ENCODE measurements at regions not wholly inside any gene's neighbourhood (a gene's known extent, or its start where the extent isn't known, plus 50 kb on each side); places are given as distances from the start of the nearest gene placed in this dataset.

DNA sequence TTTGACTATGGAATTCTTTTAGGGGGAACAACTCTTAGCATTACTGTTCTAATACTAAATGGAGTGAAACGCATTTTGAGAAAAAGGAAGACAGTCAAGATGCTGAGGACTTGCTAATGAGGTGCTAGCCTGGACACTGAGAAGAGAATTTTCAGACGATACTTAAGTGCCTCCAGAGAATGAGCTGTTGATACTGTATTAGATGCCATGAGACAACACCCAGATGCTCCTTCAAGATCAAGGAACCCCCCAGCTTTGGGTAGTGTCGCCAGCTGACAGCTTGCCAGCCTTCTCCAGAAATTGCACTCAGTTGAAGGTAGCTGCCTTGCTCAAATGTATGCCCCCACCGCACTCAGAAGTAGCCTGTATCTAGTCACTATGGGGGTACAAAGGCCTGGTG lies 52.5 kb upstream of the SLC36A4 start:
- Mint-ChIP-seq H3K4me3 (no peak overlapping the region), H3K9me3 (ENCODE audit: insufficient read depth) (peaks cover 4% of the 10 kb centered on the region), H3K4me1 (no peaks in the 10 kb centered on the region), H3K27ac (no peak overlapping the region), H3K27me3 (peaks cover 29% of the 10 kb centered on the region)
- H3K9me3 ChIP-seq (ENCODE audit: control extremely low read depth in 1 of 3, control insufficient read depth in 2 of 3, insufficient read depth in 1 of 3, low read length in 2 of 3), result no peaks in the 10 kb centered on the region
- H3K27me3 ChIP-seq (replicated peaks in 1 of 4; ENCODE audit: control extremely low read depth in 1 of 4, control insufficient read depth in 3 of 4, insufficient read depth in 4 of 4, low read length in 3 of 4), result no peaks in the 10 kb centered on the region
- TF ChIP-seq EZH2 (IDR thresholded peaks at IDR 0.05; ENCODE audit: borderline replicate concordance, insufficient read depth, low read depth, low read length, poor library complexity, severe bottlenecking) (no peak), CTCF (IDR thresholded peaks at IDR 0.05) (no peak)
- H3K79me2 ChIP-seq (ENCODE audit: control insufficient read depth, insufficient read depth, low read length), result no peaks in the 10 kb centered on the region
- POLR2A ChIA-PET, result no interaction called here
- H3K4me2 ChIP-seq (replicated peaks; ENCODE audit: low read depth, low read length, poor library complexity, severe bottlenecking), result no peak overlapping the region
- no peak overlapping the region for H2AFZ ChIP-seq (ENCODE audit: insufficient read depth, low read depth, low read length, poor library complexity, severe bottlenecking)
- H4K20me1 ChIP-seq (ENCODE audit: control insufficient read depth, insufficient read depth, low read length, poor library complexity, severe bottlenecking), result no peaks in the 10 kb centered on the region
- CTCF ChIA-PET, result no interaction called here
- no peak overlapping the region for H3K27ac ChIP-seq (ENCODE audit: low read length in 2 of 2)
- WGBS (ENCODE audit: insufficient coverage), result 94% methylated on average over 2 of the region's 4 CpGs
- H3K4me1 ChIP-seq (ENCODE audit: control insufficient read depth in 2 of 2, insufficient read depth in 2 of 2, low read length in 2 of 2), result no peaks in the 10 kb centered on the region
- no peak for DNase-seq
- H3K9ac ChIP-seq (ENCODE audit: low read length), result no peak overlapping the region
- no peak overlapping the region for H3K4me3 ChIP-seq (ENCODE audit: control extremely low read depth in 1 of 5, extremely low read depth in 1 of 5, insufficient read depth in 1 of 5, low read depth in 2 of 5, low read length in 4 of 5)
- intact Hi-C loops (cut with micrococcal nuclease), result no loop called here
- no peak for ATAC-seq (ENCODE audit: low read depth)
- no peaks in the 10 kb centered on the region for H3K36me3 ChIP-seq (replicated peaks in 1 of 2; ENCODE audit: control extremely low read depth in 1 of 2, control insufficient read depth in 1 of 2, extremely low read depth in 1 of 2, insufficient read depth in 2 of 2, low read length in 1 of 2)

- H2AFZ ChIP-seq (ENCODE audit: insufficient read depth, low read depth, low read length, poor library complexity, severe bottlenecking), result no peak overlapping the region
- H3K4me2 ChIP-seq (replicated peaks; ENCODE audit: low read depth, low read length, poor library complexity, severe bottlenecking), result no peak overlapping the region
- 80% methylated on average over 1 of the region's 1 CpG for WGBS (ENCODE audit: insufficient coverage)
- CTCF ChIA-PET, result no interaction called here
- no peak for DNase-seq
- H4K20me1 ChIP-seq (ENCODE audit: control insufficient read depth, insufficient read depth, low read length, poor library complexity, severe bottlenecking), result no peaks in the 10 kb centered on the region
- TF ChIP-seq EZH2 (IDR thresholded peaks at IDR 0.05; ENCODE audit: borderline replicate concordance, insufficient read depth, low read depth, low read length, poor library complexity, severe bottlenecking), result no peak
- no peak for TF ChIP-seq CTCF (IDR thresholded peaks at IDR 0.05)
- H3K4me3 Mint-ChIP-seq, result no peak overlapping the region
- no peaks in the 10 kb centered on the region for H3K27me3 ChIP-seq (replicated peaks in 1 of 4; ENCODE audit: control extremely low read depth in 1 of 4, control insufficient read depth in 3 of 4, insufficient read depth in 4 of 4, low read length in 3 of 4)
- H3K9ac ChIP-seq (ENCODE audit: low read length), result no peak overlapping the region
- no peaks in the 10 kb centered on the region for H3K36me3 ChIP-seq (replicated peaks in 1 of 2; ENCODE audit: control extremely low read depth in 1 of 2, control insufficient read depth in 1 of 2, extremely low read depth in 1 of 2, insufficient read depth in 2 of 2, low read length in 1 of 2)
- POLR2A ChIA-PET, result no interaction called here
- H3K27me3 Mint-ChIP-seq, result peaks cover 18% of the 10 kb centered on the region
- no peak overlapping the region for H3K4me3 ChIP-seq (ENCODE audit: control extremely low read depth in 1 of 5, extremely low read depth in 1 of 5, insufficient read depth in 1 of 5, low read depth in 2 of 5, low read length in 4 of 5)
- no peaks in the 10 kb centered on the region for H3K4me1 Mint-ChIP-seq
- ATAC-seq (ENCODE audit: low read depth), result no peak
- peaks cover 4% of the 10 kb centered on the region for H3K9me3 Mint-ChIP-seq (ENCODE audit: insufficient read depth)
- H3K27ac ChIP-seq (ENCODE audit: low read length in 2 of 2), result no peak overlapping the region
- H3K9me3 ChIP-seq (ENCODE audit: control extremely low read depth in 1 of 3, control insufficient read depth in 2 of 3, insufficient read depth in 1 of 3, low read length in 2 of 3), result no peaks in the 10 kb centered on the region
- H3K27ac Mint-ChIP-seq, result no peak overlapping the region
- H3K79me2 ChIP-seq (ENCODE audit: control insufficient read depth, insufficient read depth, low read length), result no peaks in the 10 kb centered on the region
- no peaks in the 10 kb centered on the region for H3K4me1 ChIP-seq (ENCODE audit: control insufficient read depth in 2 of 2, insufficient read depth in 2 of 2, low read length in 2 of 2)
- intact Hi-C loops (cut with micrococcal nuclease), result no loop called here
Observed at GRCh38 chr11:93251922-93252321, 54.1 kb upstream of the SLC36A4 start.
